NCI-H446 (cell line): ENCODE measurements at regions not wholly inside any gene's neighbourhood (a gene's known extent, or its start where the extent isn't known, plus 50 kb on each side); places are given as distances from the start of the nearest gene placed in this dataset.
"Not testable (repeated sequence)": the region's sequence is repeated elsewhere in the genome, so short reads cannot be mapped to it uniquely, and the experiment has no call there.

Source experiments
- DNase-seq, 2 experiments: peaks; one replicate each; lab custom pipeline; 2025; lab: John Stamatoyannopoulos, UW

GRCh38 chr6:155858906-155859305 lies 403.3 kb upstream of the NOX3 start:
- DNase-seq, result not testable (repeated sequence)

GRCh38 chr6:155854787-155855186 lies 399.1 kb upstream of the NOX3 start:
- DNase-seq, result no peak

GRCh38 chr6:155853011-155853410 lies 397.4 kb upstream of the NOX3 start:
- DNase-seq, result no peak

- DNase-seq, result no peak
Observed at GRCh38 chr6:155850408-155850841, 394.8 kb upstream of the NOX3 start.

GRCh38 chr6:155847711-155848110 lies 392.1 kb upstream of the NOX3 start:
- DNase-seq, result no peak

- no peak for DNase-seq
Observed at GRCh38 chr6:155837474-155837873, 381.8 kb upstream of the NOX3 start.

- no peak for DNase-seq
Observed at GRCh38 chr6:155832596-155832995, 377.0 kb upstream of the NOX3 start.

GRCh38 chr6:155830531-155830930 lies 374.9 kb upstream of the NOX3 start:
- no peak for DNase-seq

- DNase-seq, result no peak
Observed at GRCh38 chr6:155829646-155830045, 374.0 kb upstream of the NOX3 start.

- DNase-seq, result no peak
Observed at GRCh38 chr6:155828989-155829388, 373.4 kb upstream of the NOX3 start.

- DNase-seq, result no peak
Observed at GRCh38 chr6:155818698-155819097, 363.1 kb upstream of the NOX3 start.

GRCh38 chr6:155813548-155813947 lies 357.9 kb upstream of the NOX3 start:
- DNase-seq, result no peak

- DNase-seq, result no peak
Observed at GRCh38 chr6:155807243-155807642, 351.6 kb upstream of the NOX3 start.

GRCh38 chr6:155801046-155801445 lies 345.4 kb upstream of the NOX3 start:
- no peak for DNase-seq

- not testable (repeated sequence) for DNase-seq
Observed at GRCh38 chr6:155798876-155799275, 343.2 kb upstream of the NOX3 start.

- DNase-seq, result no peak
Observed at GRCh38 chr6:155795173-155795796, 339.6 kb upstream of the NOX3 start.

- no peak for DNase-seq
Observed at GRCh38 chr6:155791891-155792290, 336.3 kb upstream of the NOX3 start.

- no peak for DNase-seq
Observed at GRCh38 chr6:155791186-155791585, 335.5 kb upstream of the NOX3 start.

- no peak for DNase-seq
Observed at GRCh38 chr6:155787168-155787567, 331.5 kb upstream of the NOX3 start.

- DNase-seq, result no peak
Observed at GRCh38 chr6:155786528-155786927, 330.9 kb upstream of the NOX3 start.

- no peak for DNase-seq
Observed at GRCh38 chr6:155782739-155783459, 327.3 kb upstream of the NOX3 start.

GRCh38 chr6:155782320-155782731 lies 326.7 kb upstream of the NOX3 start:
- no peak for DNase-seq

GRCh38 chr6:155779456-155779855 lies 323.8 kb upstream of the NOX3 start:
- no peak for DNase-seq

GRCh38 chr6:155778336-155778735 lies 322.7 kb upstream of the NOX3 start:
- DNase-seq, result no peak
